Caco-2 (cell line): ENCODE measurements at regions not wholly inside any gene's neighbourhood (a gene's known extent, or its start where the extent isn't known, plus 50 kb on each side); places are given as distances from the start of the nearest gene placed in this dataset.

Experiments used
- BruUV-seq: library from RNA; stranded (reverse); fragments of 400-500 nt; replicated peaks from 2 replicates; lab custom pipeline; 2021; lab: Mats Ljungman, UMichigan
- CTCF ChIA-PET: fragments of 300-600 bp; sonication (Branson Sonifier 250); formaldehyde crosslinking; loops from one replicate; lab custom pipeline; 2022; ENCODE audit warnings: antibody characterized with exemption; lab: Charles Lee
- POLR2A ChIA-PET: fragments of 300-600 bp; sonication (Branson Sonifier 250); formaldehyde crosslinking; loops from one replicate; lab custom pipeline; 2022; ENCODE audit warnings: antibody characterized with exemption; lab: Charles Lee
- DNase-seq, 2 experiments: peaks; one replicate each; pipeline versions ENCODE4 v3.0.0 to v3.0.0-alpha.2; 2020 to 2022
- H3K27me3 ChIP-seq: replicated peaks from 2 replicates; pipeline ENCODE4 v1.6.0; 2011; ENCODE audit warnings: low read length; ENCODE audit not compliant: control insufficient read depth, insufficient read depth
- H3K36me3 ChIP-seq: 2 replicates; pipeline ENCODE4 v1.5.1; 2011; ENCODE audit warnings: low read length; ENCODE audit not compliant: control insufficient read depth, insufficient read depth
- H3K4me1 ChIP-seq: fragments of 250-450 bp; sonication (Bioruptor Pico); 2 replicates; pipeline ENCODE4 v1.5.1; 2020; ENCODE audit warnings: mild to moderate bottlenecking
- H3K4me3 ChIP-seq: 2 replicates; pipeline ENCODE4 v1.5.1; 2011; ENCODE audit warnings: low read depth, mild to moderate bottlenecking, control low read depth, low read length
- H3K9me3 ChIP-seq: fragments of 250-450 bp; sonication (Bioruptor Pico); 2 replicates; pipeline ENCODE4 v1.5.1; 2020; ENCODE audit warnings: mild to moderate bottlenecking, moderate library complexity
- H3K27ac Mint-ChIP-seq: one replicate; pipeline ENCODE4 v1.8.0; 2022; ENCODE audit warnings: mixed read lengths; ENCODE audit not compliant: unreplicated experiment
- H3K27me3 Mint-ChIP-seq: one replicate; pipeline ENCODE4 v1.8.0; 2022; ENCODE audit warnings: mixed read lengths; ENCODE audit not compliant: insufficient read depth, unreplicated experiment
- H3K36me3 Mint-ChIP-seq: one replicate; pipeline ENCODE4 v1.8.0; 2022; ENCODE audit warnings: mild to moderate bottlenecking, mixed read lengths; ENCODE audit not compliant: insufficient read depth, unreplicated experiment
- H3K4me1 Mint-ChIP-seq: one replicate; pipeline ENCODE4 v1.8.0; 2022; ENCODE audit warnings: low read depth, mixed read lengths; ENCODE audit not compliant: unreplicated experiment
- H3K4me3 Mint-ChIP-seq: one replicate; pipeline ENCODE4 v1.8.0; 2022; ENCODE audit warnings: mild to moderate bottlenecking, moderate library complexity, mixed read lengths; ENCODE audit not compliant: unreplicated experiment
- H3K9me3 Mint-ChIP-seq: one replicate; pipeline ENCODE4 v1.8.0; 2022; ENCODE audit warnings: mixed read lengths; ENCODE audit not compliant: unreplicated experiment
- CTCF ChIP-seq, 2 experiments: fragments of 200-600 bp in 1 of 2; IDR thresholded peaks; 1 replicate in 1 of 2; 2 replicates in 1 of 2; pipeline versions ENCODE4 v1.5.1 to v1.8.0; 2011 to 2022; ENCODE audit warnings: antibody characterized with exemption in 1 of 2, control low read depth in 1 of 2, inconsistent platforms in 1 of 2, low read depth in 1 of 2, low read length in 1 of 2, mild to moderate bottlenecking in 1 of 2, moderate library complexity in 1 of 2; ENCODE audit not compliant: insufficient read depth in 1 of 2, severe bottlenecking in 1 of 2, unreplicated experiment in 1 of 2
- intact Hi-C: fragments of 100-400 bp; cut with micrococcal nuclease; formaldehyde crosslinking; loops from one replicate; pipeline ENCODE4 v1.10.0; 2022; ENCODE audit not compliant: unreplicated experiment

- Mint-ChIP-seq H3K4me1 (no peaks in the 10 kb centered on the region), H3K36me3 (no peaks in the 10 kb centered on the region), H3K4me3 (no peak overlapping the region), H3K27me3 (peaks cover 3% of the 10 kb centered on the region), H3K27ac (no peak overlapping the region), H3K9me3 (no peaks in the 10 kb centered on the region)
- intact Hi-C loops = no loop called here
- Histone ChIP-seq H3K9me3 (no peaks in the 10 kb centered on the region), H3K27me3 (no peaks in the 10 kb centered on the region), H3K36me3 (no peaks in the 10 kb centered on the region), H3K4me3 (no peak overlapping the region), H3K4me1 (no peaks in the 10 kb centered on the region)
- DNase-seq = no peak
- CTCF ChIA-PET = no interaction called here
- no TSS peak for BruUV-seq
- POLR2A ChIA-PET = no interaction called here
- no peak for TF ChIP-seq CTCF (IDR thresholded peaks at IDR 0.05; ENCODE audit: insufficient read depth in 1 of 2, low read depth in 1 of 2, low read length in 1 of 2, severe bottlenecking in 1 of 2, unreplicated experiment in 1 of 2)
These were observed 186.0 kb downstream of the TANC2 start for GRCh38 chr17:63151941-63152523.

- Histone ChIP-seq H3K4me1 (no peaks in the 10 kb centered on the region), H3K27me3 (no peaks in the 10 kb centered on the region), H3K36me3 (no peaks in the 10 kb centered on the region), H3K9me3 (no peaks in the 10 kb centered on the region), H3K4me3 (no peak overlapping the region)
- Mint-ChIP-seq H3K4me3 (no peak overlapping the region), H3K9me3 (no peaks in the 10 kb centered on the region), H3K27ac (no peak overlapping the region), H3K27me3 (peaks cover 3% of the 10 kb centered on the region), H3K4me1 (no peaks in the 10 kb centered on the region), H3K36me3 (no peaks in the 10 kb centered on the region)
- intact Hi-C loops = no loop called here
- CTCF ChIA-PET = interaction anchor here (0.6 kb wide), 1 partner anchor 794 kb away, joined by 3 read pairs; no protein-coding TSS in a partner anchor
- no TSS peak for BruUV-seq
- DNase-seq = no peak
- POLR2A ChIA-PET = no interaction called here
- no peak for TF ChIP-seq CTCF (IDR thresholded peaks at IDR 0.05; ENCODE audit: insufficient read depth in 1 of 2, low read depth in 1 of 2, low read length in 1 of 2, severe bottlenecking in 1 of 2, unreplicated experiment in 1 of 2)
These were observed 187.5 kb downstream of the TANC2 start for GRCh38 chr17:63153488-63153887.

GRCh38 chr17:63154586-63155244 is 188.7 kb downstream of the TANC2 start:
- TF ChIP-seq CTCF (IDR thresholded peaks at IDR 0.05; ENCODE audit: insufficient read depth in 1 of 2, low read depth in 1 of 2, low read length in 1 of 2, severe bottlenecking in 1 of 2, unreplicated experiment in 1 of 2) = no peak
- Histone ChIP-seq H3K27me3 (no peaks in the 10 kb centered on the region), H3K4me1 (no peaks in the 10 kb centered on the region), H3K9me3 (no peaks in the 10 kb centered on the region), H3K4me3 (no peak overlapping the region), H3K36me3 (no peaks in the 10 kb centered on the region)
- H3K4me3 Mint-ChIP-seq = no peak overlapping the region
- CTCF ChIA-PET = no interaction called here
- intact Hi-C loops = no loop called here
- H3K27ac Mint-ChIP-seq = no peak overlapping the region
- no peaks in the 10 kb centered on the region for H3K36me3 Mint-ChIP-seq
- peaks cover 3% of the 10 kb centered on the region for H3K27me3 Mint-ChIP-seq
- no peaks in the 10 kb centered on the region for H3K4me1 Mint-ChIP-seq
- BruUV-seq = no TSS peak
- DNase-seq = no peak
- no peaks in the 10 kb centered on the region for H3K9me3 Mint-ChIP-seq
- POLR2A ChIA-PET = no interaction called here
